Erythroblast (primary cell): ENCODE measurements at regions not wholly inside any gene's neighbourhood (a gene's known extent, or its start where the extent isn't known, plus 50 kb on each side); places are given as distances from the start of the nearest gene placed in this dataset.

Experiments used
- DNase-seq, 2 experiments: peaks; one replicate each; lab custom pipeline; 2025; lab: John Stamatoyannopoulos, UW
- GATA1 ChIP-seq: IDR thresholded peaks from 2 replicates; pipeline ENCODE4 v1.6.1; 2011; ENCODE audit warnings: low read depth, mild to moderate bottlenecking, control low read depth, low read length, moderate library complexity
- POLR2A ChIP-seq: IDR thresholded peaks from 2 replicates; pipeline ENCODE4 v1.6.1; 2011; ENCODE audit warnings: mild to moderate bottlenecking, low read length

- DNase-seq: no peak
- TF ChIP-seq POLR2A (no peak), GATA1 (no peak)
These were observed 573.7 kb upstream of the DAB2 start for GRCh38 chr5:39998518-39998917.

- no peak for TF ChIP-seq POLR2A
- TF ChIP-seq GATA1: no peak
- DNase-seq: no peak
These were observed 571.2 kb upstream of the DAB2 start for GRCh38 chr5:39995990-39996389.

GRCh38 chr5:39992617-39993202 is 567.9 kb upstream of the DAB2 start:
- TF ChIP-seq POLR2A: no peak
- no peak for TF ChIP-seq GATA1
- DNase-seq: no peak

DNA sequence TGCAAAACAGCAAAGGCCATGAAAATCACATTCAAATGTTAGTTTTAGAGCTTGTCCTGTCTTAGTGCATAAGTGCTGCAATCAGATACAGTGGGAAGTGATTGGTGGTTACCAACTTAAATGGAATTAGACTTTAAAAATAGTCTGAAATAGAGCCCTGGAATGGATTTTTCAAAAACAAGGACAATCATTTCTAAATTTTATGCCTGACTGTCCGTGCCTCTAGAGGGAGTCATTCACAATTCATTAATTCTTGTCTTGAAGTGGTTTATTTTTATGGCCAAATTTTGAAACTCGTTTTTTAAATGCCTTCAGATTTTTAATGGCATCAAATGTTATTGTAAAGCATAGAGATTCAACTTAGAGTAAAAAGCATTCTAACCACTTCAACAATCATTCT is 561.8 kb upstream of the DAB2 start:
- no peak for DNase-seq
- TF ChIP-seq POLR2A (no peak), GATA1 (no peak)

DNA sequence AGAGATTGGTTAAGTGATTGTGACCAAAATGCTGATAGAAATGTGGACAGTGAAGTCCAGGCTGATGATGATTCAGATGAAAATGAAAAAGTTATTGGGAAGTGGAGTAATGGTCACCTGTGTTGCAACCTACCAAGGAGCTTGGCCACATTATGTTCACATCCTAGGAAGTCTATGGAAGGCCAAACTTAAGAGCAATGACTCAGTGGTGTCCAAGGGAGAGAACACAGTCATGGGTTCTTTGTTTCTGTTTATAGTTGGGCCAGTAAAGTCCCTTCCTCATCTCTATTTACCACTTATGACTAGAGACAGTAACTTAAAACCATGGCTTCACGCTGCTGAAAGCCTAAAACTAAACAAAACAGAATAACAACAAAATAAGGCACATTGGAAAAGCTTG is 555.3 kb upstream of the DAB2 start:
- no peak for DNase-seq
- TF ChIP-seq POLR2A (no peak), GATA1 (no peak)

DNA sequence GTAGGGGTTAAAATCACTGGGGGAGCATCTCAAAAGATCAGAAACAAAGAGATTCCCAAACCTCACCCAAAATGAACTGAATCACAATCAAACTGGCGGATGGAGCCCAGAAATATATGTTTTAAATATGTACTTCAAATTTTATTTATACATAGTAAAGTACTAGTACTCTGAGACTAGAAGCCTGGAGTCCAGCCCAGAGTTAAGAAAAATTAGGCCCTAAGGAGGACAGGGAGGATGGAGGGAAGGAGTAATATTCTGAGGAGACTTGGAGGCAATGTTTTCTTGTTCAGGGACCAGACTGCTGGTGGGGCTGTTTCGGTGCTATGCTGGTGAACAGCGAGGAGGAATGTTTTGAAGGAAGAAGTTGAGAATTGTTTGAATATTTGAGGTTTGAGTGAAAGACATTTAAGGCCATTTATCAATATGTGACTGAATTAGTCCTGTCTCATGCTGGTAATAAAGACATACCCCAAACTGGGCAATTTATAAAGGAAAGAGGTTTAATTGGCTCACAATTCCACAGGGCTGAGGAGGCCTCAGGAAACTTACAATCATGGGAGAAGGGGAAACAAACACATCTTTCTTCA is 552.4 kb upstream of the DAB2 start:
- TF ChIP-seq POLR2A (no peak), GATA1 (no peak)
- no peak for DNase-seq

DNA sequence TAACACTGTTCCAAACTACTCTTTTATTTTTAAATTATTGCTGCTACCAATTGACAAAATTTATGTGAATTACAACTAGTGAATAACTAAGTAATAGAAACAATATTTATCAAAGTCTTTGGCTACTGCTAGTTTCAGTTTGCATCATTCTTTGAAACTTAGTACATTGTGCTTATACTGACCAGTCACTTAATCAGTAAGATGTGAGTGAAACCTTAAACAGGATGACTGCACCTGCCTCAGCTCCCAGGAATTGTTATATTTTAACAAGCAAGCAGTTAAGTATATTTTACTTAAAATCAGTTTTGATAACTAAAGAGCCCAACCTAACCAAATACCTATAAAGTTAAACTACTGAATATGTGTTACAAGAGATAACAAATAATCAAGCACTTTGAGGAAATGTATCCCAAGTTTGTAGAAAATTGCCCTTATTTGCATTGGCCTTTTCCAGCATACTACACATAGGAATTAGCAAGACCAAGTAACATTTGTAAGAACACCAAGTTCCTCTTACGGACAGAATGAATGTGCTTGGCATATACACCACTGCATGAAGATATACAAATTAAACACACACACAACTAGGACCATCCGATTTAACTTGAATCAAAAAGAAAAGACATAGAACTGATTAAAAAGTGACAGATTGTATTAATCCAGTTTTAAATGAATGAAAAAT is 545.5 kb upstream of the DAB2 start:
- no peak for TF ChIP-seq GATA1
- TF ChIP-seq POLR2A: no peak
- no peak for DNase-seq

- DNase-seq: no peak
- TF ChIP-seq POLR2A: no peak
- TF ChIP-seq GATA1: no peak
These were observed 543.6 kb upstream of the DAB2 start for GRCh38 chr5:39968381-39968780.

DNA sequence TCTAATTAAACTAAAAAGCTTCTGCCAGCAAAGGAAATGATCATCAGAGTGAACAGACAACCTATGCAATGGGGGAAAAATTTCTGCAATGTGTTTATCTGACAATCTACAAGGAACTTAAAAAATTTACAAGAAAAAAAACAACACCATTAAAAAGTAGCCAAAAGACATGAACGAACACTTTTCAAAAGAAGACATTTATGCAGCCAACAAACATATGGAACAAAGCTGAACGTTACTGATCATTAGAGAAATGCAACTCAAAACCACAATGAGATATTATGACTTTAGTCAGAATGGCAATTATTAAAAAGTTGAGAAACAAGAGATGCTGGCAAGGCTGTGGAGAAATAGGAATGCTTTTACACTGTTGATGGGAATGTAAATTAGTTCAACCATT is 530.4 kb upstream of the DAB2 start:
- no peak for DNase-seq
- TF ChIP-seq GATA1: no peak
- no peak for TF ChIP-seq POLR2A

DNA sequence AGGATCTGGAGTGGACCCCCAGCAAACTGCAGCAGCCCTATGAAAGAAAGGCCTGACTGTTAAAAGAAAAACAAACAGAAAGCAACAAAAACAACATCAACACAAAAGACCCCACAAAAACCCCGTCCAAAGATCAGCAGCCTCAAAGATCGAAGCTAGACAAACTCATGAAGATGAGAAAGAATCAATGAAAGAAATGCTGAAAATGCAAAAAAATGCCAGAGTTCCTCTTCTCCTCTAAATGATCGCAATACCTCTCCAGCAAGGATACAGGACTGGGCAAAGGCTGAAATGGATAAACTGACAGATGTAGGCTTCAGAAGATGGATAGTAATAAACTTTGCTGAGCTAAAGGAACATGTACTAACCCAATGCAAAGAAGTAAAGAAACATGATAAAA is 526.3 kb upstream of the DAB2 start:
- no peak for DNase-seq
- TF ChIP-seq POLR2A (no peak), GATA1 (no peak)

DNA sequence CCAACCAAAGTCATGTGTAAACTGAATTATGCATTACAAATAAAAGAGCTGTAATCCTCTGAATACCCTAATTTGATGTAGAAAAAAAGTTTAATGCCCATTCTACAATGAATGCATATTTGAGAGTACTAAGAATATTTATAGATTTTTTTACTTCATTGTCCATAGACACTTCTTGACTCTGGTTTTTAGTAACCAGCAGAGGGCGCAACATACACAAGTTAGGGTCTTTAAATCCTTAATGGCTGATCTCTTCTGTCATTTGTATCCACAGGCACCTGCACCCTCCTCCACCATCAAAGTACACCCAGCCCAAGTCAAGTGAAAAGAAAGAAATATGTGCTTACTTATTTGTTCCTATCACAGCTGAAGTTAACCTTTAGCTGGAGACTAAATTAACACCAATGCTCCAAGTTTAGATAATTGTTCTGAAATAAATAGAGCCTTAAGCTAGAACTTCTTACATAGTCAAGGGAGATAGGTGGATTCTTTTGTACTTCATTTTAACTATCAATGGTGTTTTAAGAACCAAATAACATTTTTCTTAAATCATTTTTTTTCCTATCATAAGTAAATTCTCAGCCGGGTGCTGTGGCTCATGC is 524.2 kb upstream of the DAB2 start:
- peak; percentile 62 to 74 for DNase-seq
- no peak for TF ChIP-seq POLR2A
- TF ChIP-seq GATA1: no peak

DNA sequence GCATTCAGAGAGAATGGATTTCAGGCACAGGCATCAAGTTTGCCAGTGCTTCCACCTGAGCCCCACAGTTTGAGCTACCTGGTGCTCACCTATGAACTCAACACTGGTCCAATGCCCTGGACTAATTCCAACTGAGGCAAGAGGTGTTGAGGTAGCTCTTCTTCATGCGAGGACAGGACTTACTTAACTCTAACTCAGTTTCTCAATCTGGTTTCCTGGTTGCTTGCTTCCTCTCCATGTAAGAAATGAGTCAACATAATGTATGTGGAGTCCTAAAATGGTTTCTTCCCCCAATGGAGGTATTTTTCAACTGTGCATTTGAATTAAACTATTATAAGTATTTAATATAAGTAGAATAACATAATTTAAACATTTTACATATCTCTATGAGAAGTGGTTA is 523.6 kb upstream of the DAB2 start:
- TF ChIP-seq GATA1 (no peak), POLR2A (no peak)
- DNase-seq: no peak

DNA sequence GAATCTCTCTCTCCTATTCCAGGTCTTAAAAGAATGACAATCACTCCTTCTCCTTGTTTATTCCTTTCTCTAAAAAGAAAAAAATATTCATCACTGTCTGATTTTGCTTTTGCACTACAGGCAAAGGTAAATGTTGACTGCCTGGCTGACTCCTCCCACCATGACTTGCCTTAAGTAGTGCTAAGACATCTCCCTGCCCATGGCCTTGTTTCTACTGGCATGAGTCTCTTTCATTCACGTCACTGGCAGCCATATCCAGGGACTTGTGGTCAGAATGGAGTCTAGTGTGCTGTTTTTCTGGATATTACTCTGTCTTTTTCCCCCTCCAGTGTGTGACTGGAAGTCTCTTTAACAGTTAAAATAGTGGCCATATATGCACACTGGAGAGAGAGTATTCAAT is 522.9 kb upstream of the DAB2 start:
- no peak for DNase-seq
- TF ChIP-seq GATA1 (no peak), POLR2A (no peak)

GRCh38 chr5:39946356-39947045 is 521.7 kb upstream of the DAB2 start:
- no peak for TF ChIP-seq POLR2A
- TF ChIP-seq GATA1: no peak
- DNase-seq: no peak
